Motor neuron (in vitro differentiated cells): ENCODE measurements at regions not wholly inside any gene's neighbourhood (a gene's known extent, or its start where the extent isn't known, plus 50 kb on each side); places are given as distances from the start of the nearest gene placed in this dataset.

ENCODE experiments used
- ATAC-seq, 8 experiments: fragments of 200-7000 bp; cut with Tn5 transposase; replicated peaks in 6 of 8; 2 replicates each; pipeline ENCODE4 v1.8.0; 2021; ENCODE audit warnings: mild to moderate bottlenecking in 8 of 8, moderate library complexity in 8 of 8
- H3K27ac ChIP-seq, 2 donors: fragments of 250-450 bp; sonication (Bioruptor Pico); 2 replicates each; pipeline ENCODE4 v1.9.0; 2021; ENCODE audit warnings: antibody characterized with exemption in 2 of 2, mild to moderate bottlenecking in 2 of 2, moderate library complexity in 1 of 2
- H3K4me1 ChIP-seq, 2 donors: fragments of 250-450 bp; sonication (Bioruptor Pico); replicated peaks in 1 of 2; 2 replicates each; pipeline ENCODE4 v1.6.1; 2021; ENCODE audit warnings: antibody characterized with exemption in 2 of 2, mild to moderate bottlenecking in 2 of 2, moderate library complexity in 1 of 2
- H3K4me3 ChIP-seq, 5 donors: fragments of 250-450 bp; sonication (Bioruptor Pico); 2 replicates each; pipeline ENCODE4 v1.9.0; 2021; ENCODE audit warnings: antibody characterized with exemption in 5 of 5, mild to moderate bottlenecking in 5 of 5, moderate library complexity in 4 of 5
- WGBS, 10 experiments: fragments of 450-650 bp; shearing (Covaris generic); methylation state at CpG; one replicate each; pipeline ENCODE4 v1.0.0; 2022; 5-methylcytosine and 5-hydroxymethylcytosine counted together
- in situ Hi-C, 9 experiments: fragments of 400-800 bp; cut with MboI; loops; one replicate each; pipeline ENCODE4 v1.15.0; 2021; ENCODE audit warnings: low sequenced_read_pairs in 9 of 9, low pct_unique_long_range_greater_than_20kb in 2 of 9; ENCODE audit not compliant: unreplicated experiment in 9 of 9

- no peaks in the 10 kb centered on the region for H3K4me1 ChIP-seq
- H3K27ac ChIP-seq = no peak overlapping the region
- in situ Hi-C loops = no loop called here
These were observed 76.1 kb downstream of the MID1IP1 start for GRCh38 chrX:38877366-38877765.

GRCh38 chrX:38878641-38879340 lies 77.5 kb downstream of the MID1IP1 start:
- Histone ChIP-seq H3K4me1 (no peaks in the 10 kb centered on the region), H3K4me3 (no peak overlapping the region), H3K27ac (no peak overlapping the region)
- in situ Hi-C loops = no loop called here
- 25 to 100% (median 80%) methylated on average over 1 to 4 of the region's 4 CpGs; no CpG with 5 or more reads in 4 of the 10 experiments for WGBS, 10 experiments
- no peak for ATAC-seq

More at GRCh38 chrX:38877366-38877765, 76.1 kb downstream of the MID1IP1 start:
- WGBS, 10 experiments = 17% methylated on average over 1 of the region's 2 CpGs; no CpG with 5 or more reads in 9 of the 10 experiments
- ATAC-seq = peak in 2 of 8 experiments; percentile 56 to 59
- no peak overlapping the region for H3K4me3 ChIP-seq

GRCh38 chrX:38879631-38880220 lies 78.5 kb downstream of the MID1IP1 start:
- WGBS, 10 experiments = 0 to 83% (median 19%) methylated on average over 1 to 4 of the region's 4 CpGs; no CpG with 5 or more reads in 7 of the 10 experiments
- H3K4me1 ChIP-seq = no peaks in the 10 kb centered on the region
- H3K4me3 ChIP-seq = no peak overlapping the region
- no peak for ATAC-seq
- H3K27ac ChIP-seq = no peak overlapping the region
- in situ Hi-C loops = no loop called here

GRCh38 chrX:38880296-38880854 lies 79.1 kb downstream of the MID1IP1 start:
- H3K4me1 ChIP-seq = no peaks in the 10 kb centered on the region
- WGBS, 10 experiments = 0 to 100% (median 39%) methylated on average over 1 to 3 of the region's 3 CpGs; no CpG with 5 or more reads in 6 of the 10 experiments

GRCh38 chrX:38881066-38881465 lies 79.8 kb downstream of the MID1IP1 start:
- H3K4me3 ChIP-seq = no peak overlapping the region
- ATAC-seq = no peak
- WGBS, 10 experiments = 25 to 80% methylated on average over 1 to 2 of the region's 2 CpGs; no CpG with 5 or more reads in 8 of the 10 experiments
- H3K27ac ChIP-seq = no peak overlapping the region
- no peaks in the 10 kb centered on the region for H3K4me1 ChIP-seq
- in situ Hi-C loops = no loop called here

More at GRCh38 chrX:38880296-38880854, 79.1 kb downstream of the MID1IP1 start:
- peak in 5 of 8 experiments; percentile 30 to 76 (median 59) for ATAC-seq
- in situ Hi-C loops = no loop called here
- Histone ChIP-seq H3K27ac (no peak overlapping the region), H3K4me3 (no peak overlapping the region)

GRCh38 chrX:38881727-38882126 lies 80.5 kb downstream of the MID1IP1 start:
- ATAC-seq = no peak
- in situ Hi-C loops = no loop called here
- no peaks in the 10 kb centered on the region for H3K4me1 ChIP-seq
- no peak overlapping the region for H3K4me3 ChIP-seq
- no peak overlapping the region for H3K27ac ChIP-seq
- 16 to 100% (median 81%) methylated on average over 1 to 4 of the region's 4 CpGs; no CpG with 5 or more reads in 6 of the 10 experiments for WGBS, 10 experiments

- H3K4me3 ChIP-seq = no peak overlapping the region
- peak in 2 of 8 experiments; percentile 67 to 88 for ATAC-seq
- WGBS, 10 experiments = 0 to 100% (median 56%) methylated on average over 1 to 3 of the region's 4 CpGs; no CpG with 5 or more reads in 4 of the 10 experiments
- H3K4me1 ChIP-seq = no peaks in the 10 kb centered on the region
- H3K27ac ChIP-seq = no peak overlapping the region
- in situ Hi-C loops = no loop called here
These were observed 81.8 kb downstream of the MID1IP1 start for GRCh38 chrX:38882894-38883626.

GRCh38 chrX:38886112-38886511 lies 84.9 kb downstream of the MID1IP1 start:
- Histone ChIP-seq H3K4me3 (no peak overlapping the region), H3K27ac (no peak overlapping the region), H3K4me1 (no peaks in the 10 kb centered on the region)
- 50 to 63% methylated on average over 1 of the region's 1 CpG; no CpG with 5 or more reads in 8 of the 10 experiments for WGBS, 10 experiments
- in situ Hi-C loops = no loop called here
- ATAC-seq = no peak

- no peak for ATAC-seq
- in situ Hi-C loops = no loop called here
- 0 to 36% (median 11%) methylated on average over 1 to 2 of the region's 2 CpGs; no CpG with 5 or more reads in 6 of the 10 experiments for WGBS, 10 experiments
These were observed 86.0 kb downstream of the MID1IP1 start for GRCh38 chrX:38887222-38887621.

GRCh38 chrX:38890326-38890725 lies 89.1 kb downstream of the MID1IP1 start:
- ATAC-seq = no peak
- in situ Hi-C loops = no loop called here
- Histone ChIP-seq H3K27ac (no peak overlapping the region), H3K4me3 (no peak overlapping the region), H3K4me1 (peaks cover 0 to 7% of the 10 kb centered on the region in 2 donors)
- 43 to 100% (median 44%) methylated on average over 1 of the region's 1 CpG; no CpG with 5 or more reads in 7 of the 10 experiments for WGBS, 10 experiments

More at GRCh38 chrX:38887222-38887621, 86.0 kb downstream of the MID1IP1 start:
- no peak overlapping the region for H3K27ac ChIP-seq
- H3K4me1 ChIP-seq = peaks cover 0 to 6% of the 10 kb centered on the region in 2 donors
- H3K4me3 ChIP-seq = no peak overlapping the region

GRCh38 chrX:38890963-38891362 lies 89.7 kb downstream of the MID1IP1 start:
- Histone ChIP-seq H3K27ac (no peak overlapping the region), H3K4me1 (peaks cover 0 to 7% of the 10 kb centered on the region in 2 donors), H3K4me3 (no peak overlapping the region)
- no peak for ATAC-seq
- in situ Hi-C loops = no loop called here
- WGBS, 10 experiments = 53 to 90% (median 65%) methylated on average over 2 to 5 of the region's 6 CpGs; no CpG with 5 or more reads in 7 of the 10 experiments

- in situ Hi-C loops = no loop called here
- 20 to 50% (median 25%) methylated on average over 1 to 4 of the region's 4 CpGs; no CpG with 5 or more reads in 6 of the 10 experiments for WGBS, 10 experiments
- H3K4me1 ChIP-seq = peaks cover 0 to 7% of the 10 kb centered on the region in 2 donors
- no peak overlapping the region for H3K4me3 ChIP-seq
- ATAC-seq = no peak
- H3K27ac ChIP-seq = no peak overlapping the region
These were observed 90.6 kb downstream of the MID1IP1 start for GRCh38 chrX:38891641-38892413.
